Colonic mucosa (tissue), 4 donors: ENCODE measurements at regions not wholly inside any gene's neighbourhood (a gene's known extent, or its start where the extent isn't known, plus 50 kb on each side); places are given as distances from the start of the nearest gene placed in this dataset.

Experiments
- DNase-seq: peaks from one replicate; pipeline ENCODE4 v3.0.0-alpha.2; 2020
- H3K27ac ChIP-seq: fragments of 200-600 bp; one replicate; pipeline ENCODE4 v1.8.0; 2021
- H3K27me3 ChIP-seq: fragments of 200-600 bp; one replicate; pipeline ENCODE4 v1.8.0; 2021
- H3K36me3 ChIP-seq: fragments of 200-600 bp; one replicate; pipeline ENCODE4 v1.8.0; 2021
- H3K4me1 ChIP-seq: fragments of 200-600 bp; one replicate; pipeline ENCODE4 v1.8.0; 2021; ENCODE audit warnings: mild to moderate bottlenecking
- H3K4me3 ChIP-seq: fragments of 200-600 bp; one replicate; pipeline ENCODE4 v1.8.0; 2021
- H3K9ac ChIP-seq, 2 donors: one replicate each; pipeline ENCODE4 v1.7.0; 2013; ENCODE audit warnings: control low read depth in 2 of 2, low read depth in 2 of 2, low read length in 2 of 2
- H3K9me3 ChIP-seq: fragments of 200-600 bp; one replicate; pipeline ENCODE4 v1.8.0; 2021
- CTCF ChIP-seq: fragments of 200-600 bp; IDR thresholded peaks from one replicate; pipeline ENCODE4 v1.8.0; 2022; ENCODE audit warnings: antibody characterized with exemption, mild to moderate bottlenecking
- intact Hi-C: fragments of 100-400 bp; cut with DNase I; formaldehyde crosslinking; loops from one replicate; pipeline ENCODE4 v1.14.1; 2022
- donor health status: healthy.
- donor health status: DM: no; HTN: no; CAD: no.
- donor health status: DM: no; HTN: no; CAD: no.

- TF ChIP-seq CTCF, result no peak
- Histone ChIP-seq H3K27ac (no peak overlapping the region), H3K4me3 (no peak overlapping the region), H3K4me1 (no peaks in the 10 kb centered on the region), H3K9ac (no peak overlapping the region), H3K36me3 (no peaks in the 10 kb centered on the region), H3K27me3 (no peaks in the 10 kb centered on the region), H3K9me3 (no peaks in the 10 kb centered on the region)
- intact Hi-C loops, result no loop called here
- no peak for DNase-seq
Measured at GRCh38 chr18:68454511-68455228, 260.2 kb downstream of the TMX3 start.

GRCh38 chr18:68449292-68449691 lies 265.6 kb downstream of the TMX3 start:
- TF ChIP-seq CTCF, result no peak

GRCh38 chr18:68448736-68449135 lies 266.2 kb downstream of the TMX3 start:
- H3K4me1 ChIP-seq, result no peaks in the 10 kb centered on the region

More at GRCh38 chr18:68449292-68449691, 265.6 kb downstream of the TMX3 start:
- Histone ChIP-seq H3K36me3 (no peaks in the 10 kb centered on the region), H3K4me3 (no peak overlapping the region), H3K27me3 (no peaks in the 10 kb centered on the region), H3K27ac (no peak overlapping the region), H3K4me1 (no peaks in the 10 kb centered on the region), H3K9me3 (no peaks in the 10 kb centered on the region), H3K9ac (no peak overlapping the region)
- DNase-seq, result no peak
- intact Hi-C loops, result no loop called here

GRCh38 chr18:68447286-68447685 lies 267.6 kb downstream of the TMX3 start:
- TF ChIP-seq CTCF, result no peak
- Histone ChIP-seq H3K27me3 (no peaks in the 10 kb centered on the region), H3K9ac (no peak overlapping the region), H3K4me1 (no peaks in the 10 kb centered on the region), H3K36me3 (no peaks in the 10 kb centered on the region), H3K27ac (no peak overlapping the region), H3K9me3 (no peaks in the 10 kb centered on the region), H3K4me3 (no peak overlapping the region)
- intact Hi-C loops, result no loop called here
- DNase-seq, result no peak

More at GRCh38 chr18:68448736-68449135, 266.2 kb downstream of the TMX3 start:
- intact Hi-C loops, result no loop called here
- no peaks in the 10 kb centered on the region for H3K9me3 ChIP-seq
- no peaks in the 10 kb centered on the region for H3K27me3 ChIP-seq
- no peak overlapping the region for H3K4me3 ChIP-seq
- H3K9ac ChIP-seq, result no peak overlapping the region
- DNase-seq, result no peak
- no peak for TF ChIP-seq CTCF
- H3K27ac ChIP-seq, result no peak overlapping the region
- no peaks in the 10 kb centered on the region for H3K36me3 ChIP-seq

GRCh38 chr18:68445668-68446426 lies 269.1 kb downstream of the TMX3 start:
- H3K27me3 ChIP-seq, result no peaks in the 10 kb centered on the region
- intact Hi-C loops, result no loop called here
- no peak for TF ChIP-seq CTCF
- H3K9me3 ChIP-seq, result no peaks in the 10 kb centered on the region
- no peak overlapping the region for H3K27ac ChIP-seq
- H3K9ac ChIP-seq, result no peak overlapping the region
- no peak overlapping the region for H3K4me3 ChIP-seq
- DNase-seq, result no peak
- no peaks in the 10 kb centered on the region for H3K36me3 ChIP-seq
- H3K4me1 ChIP-seq, result no peaks in the 10 kb centered on the region
